PC-3 (cell line): ENCODE measurements at regions not wholly inside any gene's neighbourhood (a gene's known extent, or its start where the extent isn't known, plus 50 kb on each side); places are given as distances from the start of the nearest gene placed in this dataset.

Experiments
- CTCF ChIP-seq: fragments of 300-600 bp; sonication (generic); conservative IDR thresholded peaks from 2 replicates; pipeline ENCODE4 v1.5.1; 2017; ENCODE audit warnings: antibody characterized with exemption, low read depth, mild to moderate bottlenecking, low read length
- EZH2 ChIP-seq: fragments of 300-600 bp; sonication (generic); IDR thresholded peaks from one replicate; pipeline ENCODE4 v1.6.1; 2017; ENCODE audit warnings: antibody characterized with exemption, mild to moderate bottlenecking, low read length; ENCODE audit not compliant: unreplicated experiment
- EZH2phosphoT487 ChIP-seq: fragments of 300-600 bp; sonication (generic); IDR thresholded peaks from 2 replicates; pipeline ENCODE4 v1.6.1; 2018; ENCODE audit warnings: mild to moderate bottlenecking, antibody characterized with exemption, low read length, borderline replicate concordance

- TF ChIP-seq CTCF (no peak), EZH2 (no peak), EZH2phosphoT487 (no peak)
These were observed 163.5 kb upstream of the POU5F2 start for GRCh38 chr5:93904917-93905316.
